HG03439 (cell line): ENCODE measurements at regions not wholly inside any gene's neighbourhood (a gene's known extent, or its start where the extent isn't known, plus 50 kb on each side); places are given as distances from the start of the nearest gene placed in this dataset.

Source experiments
- ATAC-seq: cut with Tn5 transposase; IDR thresholded peaks from one replicate; pipeline ENCODE4 v1.9.1; 2021; ENCODE audit warnings: mild to moderate bottlenecking, moderate library complexity; ENCODE audit not compliant: unreplicated experiment

DNA sequence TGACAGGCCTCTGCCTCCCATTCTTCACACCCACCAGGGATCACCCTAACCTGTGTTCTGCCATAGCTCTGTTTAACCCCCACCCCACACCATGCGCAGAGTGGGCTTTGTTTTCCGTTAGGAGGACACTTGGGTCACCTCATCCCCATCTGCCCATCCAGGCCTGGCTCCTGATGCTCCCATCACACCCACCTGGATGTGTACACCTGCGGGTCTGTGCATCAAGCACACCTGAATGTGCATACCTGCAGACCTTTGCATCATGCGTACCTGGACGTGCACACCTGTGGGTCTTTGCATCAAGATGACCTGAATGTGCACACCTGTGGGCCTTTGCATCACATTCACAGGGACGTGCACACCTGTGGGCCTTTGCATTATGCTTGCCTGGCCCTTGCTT is 835.8 kb upstream of the TMEM132C start:
- ATAC-seq = no peak

DNA sequence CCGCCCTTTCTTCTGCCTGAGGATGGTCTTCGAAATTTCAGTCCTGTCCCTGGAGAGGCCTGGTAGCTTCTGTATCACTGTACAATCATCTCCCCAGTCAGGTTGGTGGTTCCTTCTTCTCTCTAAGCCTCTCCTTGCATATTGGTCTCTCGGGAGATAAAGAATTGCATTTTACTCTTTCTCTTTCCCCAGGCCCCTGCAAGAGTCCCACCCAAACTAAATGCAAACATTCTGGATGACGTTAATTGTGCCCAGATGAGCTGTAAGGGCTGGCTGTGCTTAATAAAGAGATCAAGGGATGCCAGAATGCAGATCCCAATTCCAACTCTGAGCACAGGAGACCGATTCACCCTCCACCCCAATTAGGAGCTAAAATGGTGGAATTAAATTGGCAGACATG is 835.4 kb upstream of the TMEM132C start:
- ATAC-seq = no peak

DNA sequence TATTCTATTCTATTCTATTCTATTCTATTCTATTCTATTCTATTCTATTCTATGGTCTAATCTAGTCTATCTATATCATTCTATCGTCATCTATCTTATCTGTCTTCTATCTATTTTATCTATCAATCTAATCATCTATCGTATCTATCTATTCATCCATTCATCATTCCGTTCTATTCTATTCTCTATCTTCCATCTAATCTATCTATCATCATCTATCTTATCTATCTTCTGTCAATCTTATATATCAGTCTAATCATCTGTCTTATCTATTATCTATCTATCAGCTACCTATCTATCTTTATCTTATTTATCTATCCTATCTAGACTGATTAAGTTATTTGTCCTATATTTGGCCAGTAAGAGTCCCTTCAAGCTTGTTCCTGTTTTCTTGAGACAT is 831.5 kb upstream of the TMEM132C start:
- ATAC-seq = no peak

DNA sequence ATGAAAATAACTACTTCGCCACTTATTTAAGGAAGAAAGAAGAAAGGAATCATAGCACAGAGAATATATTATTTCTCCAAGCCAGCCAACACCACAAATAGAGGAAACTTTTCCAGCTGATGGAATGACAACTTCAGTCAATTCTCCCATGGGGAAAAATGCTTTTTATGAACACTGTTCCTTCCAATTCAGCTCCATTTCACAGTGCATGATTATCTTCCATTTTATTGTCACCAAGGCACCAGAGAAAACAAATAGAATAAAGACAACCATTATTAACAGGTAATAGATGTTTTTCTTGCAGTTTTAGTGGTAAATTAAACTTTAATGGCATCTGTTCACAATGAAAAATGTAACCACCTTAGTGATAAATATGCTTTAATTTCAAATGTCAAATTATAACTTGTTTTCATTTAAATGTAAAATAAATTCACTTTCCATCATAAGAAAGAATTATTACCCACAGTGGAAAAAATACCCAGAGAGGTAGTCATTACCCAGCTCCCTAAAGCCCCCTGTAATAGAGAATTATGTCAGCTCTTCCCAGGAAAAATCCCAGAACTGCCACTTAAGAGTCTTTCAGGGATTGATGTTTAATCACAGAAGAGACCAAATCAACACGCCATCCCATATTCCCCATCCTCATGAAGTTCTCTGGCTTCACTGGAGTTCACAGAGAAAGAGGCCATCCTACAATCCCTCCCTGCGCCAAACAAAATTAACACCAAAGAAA is 828.3 kb upstream of the TMEM132C start:
- ATAC-seq = no peak

DNA sequence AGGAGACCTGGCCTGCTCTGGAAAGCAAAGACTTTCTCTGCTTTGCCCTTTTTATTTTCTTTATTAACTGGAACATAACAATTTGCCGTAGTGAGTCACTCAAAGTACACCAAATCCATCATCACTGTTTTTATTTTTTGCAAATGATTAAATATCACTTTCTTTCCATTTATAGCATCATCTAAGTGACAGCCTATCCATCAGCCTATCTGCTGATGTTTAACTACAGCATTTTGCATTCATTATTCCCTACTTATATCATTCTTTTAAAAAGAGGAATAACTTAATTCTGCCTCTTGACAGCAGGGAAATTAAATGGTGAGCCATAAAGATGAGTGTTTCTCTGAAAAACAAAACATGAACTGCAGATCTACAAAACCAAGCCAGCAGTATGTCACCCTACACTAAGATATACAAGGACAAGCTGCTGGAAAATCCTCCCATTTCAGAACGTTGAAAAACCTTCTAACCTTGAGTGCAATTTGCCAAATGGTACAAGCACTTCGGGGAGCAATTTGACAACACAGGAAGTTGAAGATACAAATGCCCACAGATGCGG is 821.3 kb upstream of the TMEM132C start:
- ATAC-seq = no peak

DNA sequence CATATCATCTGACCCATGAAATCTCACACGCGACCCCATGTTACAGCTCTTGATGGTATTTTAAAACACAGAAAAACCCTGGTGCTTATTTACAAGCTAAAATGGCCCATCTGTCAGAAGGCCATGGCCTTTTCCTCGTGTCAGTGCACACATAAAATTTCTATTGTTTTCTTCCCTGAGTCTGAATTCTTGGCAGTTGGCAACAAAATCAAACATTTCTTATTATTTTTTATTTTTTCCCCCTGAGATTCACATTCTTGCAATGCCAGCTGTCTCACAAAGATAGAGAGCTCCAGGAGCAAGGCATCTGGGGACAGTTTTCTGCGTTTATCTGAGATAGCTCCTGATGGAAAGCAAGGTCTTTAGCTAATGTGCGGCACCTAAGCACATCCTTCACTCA is 818.1 kb upstream of the TMEM132C start:
- ATAC-seq = no peak

DNA sequence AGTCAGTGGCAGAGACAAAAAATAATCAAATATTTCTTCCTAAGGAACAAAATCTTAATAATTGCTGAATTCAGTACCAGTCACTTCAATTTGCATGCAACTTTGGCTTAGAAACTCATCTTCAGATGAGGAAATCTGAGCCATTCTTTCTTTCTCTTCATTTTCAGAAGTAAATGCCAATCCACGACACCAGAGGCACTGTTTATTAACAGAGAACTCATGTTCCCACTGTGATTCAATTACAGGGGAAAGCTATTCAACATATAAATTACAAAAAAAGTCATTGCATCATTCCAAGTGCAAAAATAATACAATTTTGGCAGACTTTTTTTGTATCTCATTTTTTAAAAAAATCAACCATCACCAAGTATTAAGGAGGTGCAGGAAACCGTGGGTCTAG is 816.1 kb upstream of the TMEM132C start:
- ATAC-seq = no peak

DNA sequence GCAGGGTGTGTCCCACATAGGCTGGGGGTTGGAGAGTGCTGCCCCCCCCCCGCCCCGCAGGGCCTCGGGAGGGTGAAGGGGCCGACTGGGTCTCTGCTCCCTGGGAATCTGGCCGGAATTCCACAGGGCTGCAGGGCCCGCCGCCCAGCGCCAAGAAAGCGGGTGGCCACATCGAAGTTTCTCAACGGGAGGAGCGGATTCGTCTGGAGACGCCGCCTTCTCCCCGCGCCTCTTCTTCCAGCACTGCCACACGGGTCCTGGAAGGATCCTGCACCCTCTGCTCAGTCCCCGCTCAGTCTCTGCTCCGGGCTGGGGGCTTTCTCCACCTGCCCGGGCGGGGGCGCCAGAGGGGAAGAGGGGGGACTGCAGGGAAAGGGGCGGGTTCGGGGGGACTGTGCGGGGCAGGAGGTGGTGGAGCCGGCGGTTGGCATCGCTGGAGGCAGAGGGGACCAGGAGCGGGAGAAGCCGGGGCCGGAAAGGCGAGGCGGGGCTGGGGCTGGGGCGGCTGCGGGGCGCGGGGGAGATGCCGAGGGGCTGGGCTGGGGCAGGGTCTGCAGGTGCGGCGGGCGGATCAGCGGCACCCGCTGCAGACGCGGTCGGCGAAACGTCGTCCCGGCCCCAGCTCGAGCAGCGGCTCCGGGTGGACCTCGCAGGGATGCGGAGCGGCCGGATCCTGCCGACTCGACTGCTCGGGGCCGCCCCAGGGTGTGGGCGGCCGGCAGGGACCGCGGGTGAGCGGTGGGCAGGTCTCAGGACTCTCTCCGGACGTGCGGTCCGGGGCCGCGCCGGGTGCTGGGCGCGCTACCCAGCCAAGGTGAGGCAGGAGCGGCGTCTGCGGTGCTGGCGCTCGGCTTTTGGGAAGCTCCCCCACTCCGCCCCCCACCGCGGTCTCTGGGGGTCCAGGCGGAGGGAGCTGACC is 811.4 kb upstream of the TMEM132C start:
- no peak for ATAC-seq

DNA sequence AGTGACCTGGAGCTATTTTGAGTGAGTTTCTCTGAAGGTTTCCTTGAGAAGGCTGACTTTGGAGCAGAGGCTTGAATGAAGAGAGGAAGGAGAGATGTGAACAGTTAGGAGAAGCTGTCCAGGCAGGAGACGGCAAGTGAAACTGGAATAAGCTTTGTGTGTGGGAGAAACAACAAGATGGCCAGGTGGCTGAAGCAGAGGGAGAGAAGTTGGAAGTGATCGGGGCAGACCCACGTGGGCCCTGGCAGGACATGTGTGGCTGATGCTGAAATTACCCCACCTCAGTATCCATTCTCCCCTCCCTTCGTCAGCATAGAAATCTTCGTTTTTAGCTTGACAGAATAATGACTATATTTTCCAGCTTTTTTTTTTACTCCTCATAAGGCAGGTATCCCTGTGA is 809.2 kb upstream of the TMEM132C start:
- no peak for ATAC-seq

DNA sequence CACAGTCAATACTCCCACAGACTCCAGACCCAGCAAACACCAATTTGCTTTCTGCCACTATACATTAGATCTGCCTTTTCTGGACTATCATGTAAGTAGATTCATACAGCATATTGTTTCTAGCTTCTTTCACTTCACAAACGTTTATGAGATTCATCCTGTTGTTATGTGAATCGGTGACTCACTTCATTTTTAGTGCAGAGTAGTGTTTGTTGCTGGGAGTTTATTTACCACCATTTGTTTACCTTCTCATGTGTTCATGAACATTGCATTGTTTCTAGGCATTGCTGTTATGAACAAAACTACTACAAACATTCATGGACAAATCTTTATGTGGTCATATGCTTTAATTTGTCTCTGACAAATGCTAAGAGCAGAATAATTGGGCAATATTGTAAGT is 807.8 kb upstream of the TMEM132C start:
- ATAC-seq = no peak

DNA sequence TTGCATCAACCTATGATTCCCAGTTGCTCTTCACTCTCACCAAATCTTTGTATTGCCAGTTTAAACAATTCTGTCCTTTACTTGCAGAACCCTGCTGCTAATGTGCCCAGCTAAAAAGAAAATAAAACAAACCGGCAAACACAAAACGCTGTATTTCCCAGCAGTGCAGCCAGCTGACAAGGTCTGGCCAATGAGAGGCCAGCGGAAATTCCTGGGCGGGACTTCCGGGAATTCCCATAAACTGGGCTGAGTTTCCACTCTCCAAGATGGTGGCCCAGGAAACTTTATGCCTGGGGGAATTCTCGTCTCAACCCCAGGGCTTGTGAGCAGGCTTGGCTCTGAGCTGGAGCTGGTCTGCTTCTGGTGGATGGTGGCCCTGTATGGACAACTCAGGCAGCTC is 807.3 kb upstream of the TMEM132C start:
- no peak for ATAC-seq

DNA sequence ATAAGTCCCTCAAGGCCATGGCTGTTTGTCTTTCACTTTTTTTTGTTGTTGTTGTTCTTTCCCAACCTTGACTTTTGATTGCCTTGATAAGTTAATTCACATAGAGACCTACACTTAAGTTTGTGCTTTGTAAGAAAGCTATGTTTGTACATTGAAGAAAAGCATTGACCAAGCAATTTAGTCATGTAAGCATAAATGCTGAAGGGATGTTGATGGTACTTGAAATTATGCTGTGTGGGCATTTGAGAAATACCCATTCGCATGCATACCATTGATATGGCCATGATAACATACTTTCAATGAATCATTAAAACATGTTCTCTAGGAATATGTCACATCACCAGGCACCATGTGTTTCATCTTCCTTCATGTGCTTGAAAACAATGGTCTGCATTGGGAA is 803.7 kb upstream of the TMEM132C start:
- no peak for ATAC-seq

DNA sequence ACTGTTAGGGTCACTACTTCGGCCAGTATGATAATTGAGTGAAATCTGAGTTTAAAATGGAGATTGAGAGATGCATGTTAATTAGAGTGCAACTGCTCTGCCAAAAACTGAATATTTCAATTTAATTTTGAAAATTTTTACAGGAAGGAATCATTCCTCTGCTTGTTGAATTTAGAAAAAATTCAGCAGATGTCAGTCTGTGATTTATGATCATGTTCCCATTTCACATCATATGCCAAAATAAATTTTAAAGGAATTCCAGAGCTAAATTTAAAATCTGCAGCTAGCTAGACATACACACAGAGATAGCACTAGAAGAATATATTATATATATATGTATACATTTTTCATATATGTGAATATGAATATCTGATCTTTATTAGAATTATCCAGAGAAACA is 797.6 kb upstream of the TMEM132C start:
- ATAC-seq = no peak

DNA sequence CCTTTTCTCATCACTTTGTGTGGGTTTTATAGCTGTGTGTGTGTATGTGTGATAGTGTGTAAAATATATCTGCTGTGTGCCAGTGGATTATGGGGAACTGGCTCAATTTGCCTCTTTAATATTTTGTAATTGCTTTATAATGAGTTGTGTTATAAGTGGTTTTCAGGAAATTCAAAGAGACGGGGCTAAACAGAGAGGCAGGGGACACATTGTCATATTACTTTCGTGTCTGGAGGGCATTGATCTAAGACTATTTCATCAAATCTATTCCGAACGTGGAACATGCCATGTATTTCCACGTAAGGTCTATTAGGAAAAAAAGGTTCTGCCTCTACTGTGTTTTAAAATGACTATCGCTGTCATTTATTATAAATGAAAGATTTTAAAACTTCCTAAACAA is 793.2 kb upstream of the TMEM132C start:
- no peak for ATAC-seq

DNA sequence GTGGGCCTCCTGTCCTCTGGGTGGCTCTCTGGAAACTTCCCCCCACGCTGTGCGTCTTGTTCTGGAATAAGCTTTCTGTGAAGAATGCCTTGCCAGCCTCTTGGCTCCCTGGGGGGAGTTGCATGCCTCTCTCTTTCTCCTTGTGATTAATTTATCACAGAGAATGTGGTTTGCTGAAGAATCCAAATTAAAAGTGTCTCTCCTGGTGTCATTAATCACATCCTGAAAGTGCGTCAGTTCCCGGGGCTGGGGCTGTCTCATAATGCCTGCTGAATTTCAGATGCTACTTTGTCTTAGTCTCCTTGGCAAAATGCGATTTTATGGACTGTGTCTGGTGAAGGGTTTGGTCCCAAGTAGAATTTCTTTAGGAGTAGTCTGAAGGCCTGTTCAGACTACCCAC is 787.7 kb upstream of the TMEM132C start:
- ATAC-seq = no peak

DNA sequence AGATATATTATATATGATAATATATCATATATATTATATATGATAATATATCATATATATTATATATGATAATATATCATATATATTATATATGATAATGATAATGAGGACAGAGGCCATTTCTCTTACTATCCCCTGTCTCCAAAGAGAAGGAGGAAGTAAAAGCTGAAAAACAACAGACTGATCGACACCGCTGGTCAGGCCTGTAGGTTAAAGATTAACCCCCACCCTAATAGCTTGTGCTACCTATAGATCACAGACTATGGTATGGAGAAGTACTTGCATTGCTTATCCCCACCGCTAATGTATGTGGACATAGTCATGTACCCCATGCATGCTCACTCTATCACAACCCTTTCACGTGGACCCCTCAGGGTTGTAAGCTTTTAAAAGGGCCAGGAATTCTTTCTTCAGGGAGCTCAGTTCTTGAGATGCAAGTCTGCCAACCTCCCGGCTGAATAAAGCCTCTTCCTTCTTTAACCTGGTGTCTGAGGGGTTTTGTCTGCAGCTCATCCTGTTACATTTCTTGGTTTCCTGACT is 786.1 kb upstream of the TMEM132C start:
- no peak for ATAC-seq

DNA sequence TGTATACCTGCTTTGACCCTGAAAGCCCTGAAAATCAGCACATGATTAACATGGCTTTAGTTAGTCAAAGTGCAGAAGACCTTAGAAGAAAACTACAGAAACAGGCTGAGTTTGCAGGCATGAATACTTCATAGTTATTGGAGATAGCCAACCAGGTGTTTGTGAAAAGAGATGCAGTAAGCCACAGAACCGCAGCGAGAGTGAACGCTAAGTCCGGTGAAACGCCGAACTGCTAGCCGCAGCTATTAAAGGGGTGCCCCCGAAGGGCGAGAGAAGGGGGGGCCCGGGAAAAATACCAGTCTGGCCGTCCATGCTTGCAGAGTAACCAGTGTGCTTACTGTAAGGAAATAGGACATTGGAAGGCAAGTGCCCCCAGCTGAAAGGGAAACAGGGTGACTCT is 784.0 kb upstream of the TMEM132C start:
- ATAC-seq = no peak

DNA sequence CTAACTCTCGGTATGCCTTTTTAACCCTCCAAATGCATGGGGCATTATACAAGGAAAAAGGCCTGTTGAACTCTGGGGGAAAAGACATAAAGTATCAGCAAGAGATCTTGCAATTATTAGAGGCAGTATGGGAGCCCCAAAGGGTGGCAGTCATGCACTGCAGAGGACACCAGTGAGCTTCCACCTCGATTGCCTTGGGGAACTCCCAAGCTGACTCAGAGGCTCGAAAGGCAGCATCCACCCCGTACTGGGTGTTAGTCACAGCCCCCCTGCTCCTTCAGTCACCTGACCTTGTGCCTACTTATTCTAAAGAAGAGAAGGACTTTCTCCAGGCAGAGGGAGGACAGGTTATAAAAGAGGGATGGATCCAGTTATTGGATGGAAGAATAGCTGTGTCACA is 781.4 kb upstream of the TMEM132C start:
- ATAC-seq = no peak

DNA sequence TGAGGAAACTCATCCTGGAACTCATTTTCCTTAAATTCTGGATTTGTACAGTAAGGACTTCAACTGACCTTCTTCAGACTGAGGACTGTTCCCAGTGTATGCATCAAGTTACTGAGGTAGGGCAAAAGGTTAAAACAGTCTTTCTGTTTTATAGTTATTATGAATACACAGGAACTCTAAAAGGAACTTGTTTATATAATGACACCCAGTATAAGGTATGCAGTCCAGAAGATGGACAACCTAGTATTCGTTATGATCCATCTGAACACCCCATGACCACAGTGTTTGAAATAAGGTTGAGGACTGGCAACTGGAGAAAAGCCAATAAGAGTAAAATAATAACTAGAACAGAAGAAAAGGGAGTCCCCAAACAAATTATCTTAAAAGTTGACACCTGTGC is 779.9 kb upstream of the TMEM132C start:
- ATAC-seq = no peak

DNA sequence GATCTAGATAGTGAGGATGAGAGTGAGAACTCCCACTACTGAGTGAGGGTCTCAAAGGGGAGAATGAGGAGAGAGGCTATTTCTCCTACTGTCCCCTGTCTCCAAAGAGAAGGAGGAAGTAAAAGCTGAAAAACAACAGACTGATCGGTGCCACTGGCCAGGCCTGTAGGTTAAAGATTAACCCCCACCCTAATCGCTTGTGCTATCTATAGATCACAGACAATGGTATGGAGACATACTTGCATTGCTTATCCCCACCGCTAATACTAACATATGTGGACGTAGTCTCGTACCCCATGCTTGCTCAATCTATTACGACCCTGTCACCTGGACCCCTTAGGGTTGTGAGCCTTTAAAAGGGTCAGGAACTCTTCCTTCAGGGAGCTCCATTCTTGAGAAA is 777.9 kb upstream of the TMEM132C start:
- no peak for ATAC-seq

DNA sequence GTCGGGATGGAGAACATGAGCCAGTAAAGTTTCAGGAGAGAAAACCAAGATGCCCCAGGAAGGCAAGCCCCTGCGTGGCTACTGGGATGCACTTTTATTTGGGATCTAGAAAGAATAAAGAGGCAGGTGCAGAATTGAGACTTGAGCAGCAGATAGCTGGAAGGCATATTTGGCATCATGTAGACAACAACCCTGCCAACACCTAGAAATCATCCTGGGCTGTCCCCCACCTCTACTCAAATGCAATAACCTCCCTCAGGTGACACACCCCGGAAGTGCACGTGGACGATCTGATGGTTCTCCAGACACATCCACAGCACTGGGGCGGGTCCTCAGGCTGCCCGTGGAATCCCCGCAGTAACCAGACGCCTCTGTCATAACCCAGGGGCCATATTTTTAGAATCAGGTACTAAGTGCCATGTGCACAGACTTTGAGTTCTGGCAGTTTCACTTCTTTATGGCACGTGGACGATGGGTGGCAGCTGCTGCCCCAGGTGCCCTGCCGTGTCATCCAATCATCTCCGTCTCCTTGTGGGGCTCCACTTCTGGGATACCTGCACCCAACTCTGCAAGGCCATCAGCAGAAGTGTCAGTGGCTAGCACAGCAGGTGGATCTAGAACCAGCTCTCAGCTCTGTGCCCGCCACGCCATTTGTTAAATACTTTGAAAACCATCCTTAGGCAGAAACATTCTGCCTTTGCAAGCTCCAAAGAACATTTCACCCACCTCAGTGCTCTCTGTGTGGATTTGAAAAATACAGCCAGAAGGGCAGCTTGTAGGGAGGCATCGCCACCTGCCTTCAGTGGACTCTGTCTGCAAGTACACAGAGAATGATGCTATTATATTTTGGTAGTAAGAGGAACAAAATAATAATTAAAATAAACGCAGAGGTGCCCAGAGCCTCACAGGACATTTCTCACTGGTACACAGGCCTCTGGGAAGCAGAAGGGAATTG is 771.7 kb upstream of the TMEM132C start:
- no peak for ATAC-seq
